AG04449 (cell line): ENCODE measurements at regions not wholly inside any gene's neighbourhood (a gene's known extent, or its start where the extent isn't known, plus 50 kb on each side); places are given as distances from the start of the nearest gene placed in this dataset.

Experiments used
- CTCF ChIA-PET: fragments of 350-600 bp; formaldehyde crosslinking; extraction: SDS; loops from one replicate; lab custom pipeline; 2021; ENCODE audit warnings: antibody characterized with exemption; lab: Yijun Ruan, JAX
- POLR2A ChIA-PET: fragments of 400-600, 350-600 bp; formaldehyde crosslinking; extraction: SDS; loops from one replicate; lab custom pipeline; 2020; ENCODE audit warnings: antibody characterized with exemption, inconsistent platforms; lab: Yijun Ruan, JAX
- DNase-seq: peaks from one replicate; pipeline ENCODE4 v3.0.0-alpha.2; 2010; ENCODE audit warnings: low read depth, low spot score
- H3K4me3 ChIP-seq: 2 replicates; pipeline ENCODE4 v1.5.1; 2011; ENCODE audit warnings: low read depth, mild to moderate bottlenecking, control low read depth, low read length
- CTCF ChIP-seq: IDR thresholded peaks from one replicate; pipeline ENCODE4 v1.5.1; 2011; ENCODE audit warnings: mild to moderate bottlenecking, moderate library complexity, low read length, control low read depth, inconsistent platforms; ENCODE audit not compliant: insufficient read depth; ENCODE audit errors: missing control alignments

DNA sequence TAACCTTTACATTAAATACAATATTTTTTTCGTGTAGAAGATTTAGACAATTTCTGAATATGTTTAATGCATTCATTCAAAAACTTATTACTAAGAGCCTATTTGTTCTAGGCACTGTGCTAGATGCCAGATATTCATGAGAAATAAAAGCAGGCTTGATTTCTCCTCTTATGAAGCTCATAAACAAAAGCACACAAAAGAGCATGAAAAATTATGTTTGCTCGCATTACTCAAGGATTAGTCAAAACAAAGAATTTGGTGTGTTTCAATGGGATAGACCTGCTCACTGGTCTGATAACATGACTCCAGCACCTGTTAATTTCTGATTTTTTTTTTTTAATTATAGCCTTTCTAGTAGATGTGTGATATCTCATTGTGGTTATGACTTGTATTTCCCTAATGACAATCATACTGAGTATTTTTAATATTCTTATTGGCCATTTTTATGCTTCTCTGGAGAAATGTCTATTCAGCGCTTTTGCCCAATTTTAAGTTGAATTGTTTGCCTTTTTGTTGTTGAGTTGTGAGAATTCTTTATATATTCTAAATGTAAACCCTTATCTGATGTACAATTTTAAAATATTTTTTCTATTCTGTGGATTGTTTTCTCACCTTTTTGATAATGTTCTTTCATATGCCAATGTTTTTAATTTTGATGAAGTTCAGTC, 382.3 kb upstream of the ADGRL4 start:
- no peak for TF ChIP-seq CTCF
- POLR2A ChIA-PET: no interaction called here
- CTCF ChIA-PET: no interaction called here
- H3K4me3 ChIP-seq: no peak overlapping the region
- DNase-seq: no peak

GRCh38 chr1:79386730-79387129, 380.2 kb upstream of the ADGRL4 start:
- POLR2A ChIA-PET: no interaction called here
- CTCF ChIA-PET: no interaction called here
- DNase-seq: no peak
- no peak for TF ChIP-seq CTCF
- H3K4me3 ChIP-seq: no peak overlapping the region

- POLR2A ChIA-PET: no interaction called here
- no peak overlapping the region for H3K4me3 ChIP-seq
- TF ChIP-seq CTCF: no peak
- CTCF ChIA-PET: no interaction called here
- DNase-seq: no peak
Measured at GRCh38 chr1:79380078-79380477, 373.5 kb upstream of the ADGRL4 start.

DNA sequence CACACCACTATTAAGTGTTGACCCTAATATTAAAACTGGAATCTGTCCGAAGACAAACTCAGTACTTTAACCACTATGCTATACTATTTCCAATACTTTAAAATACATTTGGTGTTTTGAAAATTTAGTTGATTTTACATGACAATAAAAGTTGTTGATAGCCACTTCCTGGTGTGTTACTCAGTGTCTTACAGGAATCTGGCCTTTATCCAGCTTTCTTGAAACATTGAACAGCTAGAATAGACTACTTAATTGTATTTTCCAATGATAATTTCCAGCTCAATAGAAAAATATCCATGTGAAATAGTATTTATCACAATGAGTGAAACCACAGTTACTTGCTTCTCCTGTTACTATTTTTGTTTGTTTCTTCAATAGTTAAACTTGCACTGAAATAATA, 369.6 kb upstream of the ADGRL4 start:
- no peak for TF ChIP-seq CTCF
- no peak for DNase-seq
- CTCF ChIA-PET: no interaction called here
- no peak overlapping the region for H3K4me3 ChIP-seq
- POLR2A ChIA-PET: no interaction called here

- TF ChIP-seq CTCF: no peak
- ChIA-PET CTCF (no interaction called here), POLR2A (interaction anchor here (0.6 kb wide), 1 partner anchor 1942 kb away, joined by 3 read pairs; no protein-coding TSS in a partner anchor)
- H3K4me3 ChIP-seq: no peak overlapping the region
- no peak for DNase-seq
Measured at GRCh38 chr1:79375352-79375751, 368.8 kb upstream of the ADGRL4 start.

DNA sequence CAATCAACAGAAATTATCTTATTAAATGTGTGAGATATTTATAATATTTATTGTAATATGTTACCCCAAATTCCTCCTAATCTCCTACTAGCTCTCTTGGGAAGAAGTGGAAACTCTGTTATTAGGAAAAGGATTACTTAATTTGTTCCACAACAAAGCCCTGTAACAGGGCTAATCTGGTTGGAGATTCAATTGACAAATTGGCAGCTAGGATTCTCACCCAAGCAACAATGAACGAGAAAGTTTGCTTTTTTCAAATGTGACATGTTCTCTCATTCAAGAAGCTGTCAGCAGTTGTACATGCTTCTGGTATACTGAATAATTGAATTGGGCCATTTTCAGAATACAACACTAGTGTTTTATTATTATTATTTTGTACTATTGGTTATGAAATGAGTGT, 367.9 kb upstream of the ADGRL4 start:
- ChIA-PET POLR2A (no interaction called here), CTCF (interaction anchor here (0.8 to 1.3 kb wide), 2 partner anchors 9 to 11 kb away, joined by 3 to 4 read pairs; no protein-coding TSS in a partner anchor)
- DNase-seq: no peak
- H3K4me3 ChIP-seq: no peak overlapping the region
- no peak for TF ChIP-seq CTCF
